H1 (cell line): ENCODE measurements at regions not wholly inside any gene's neighbourhood (a gene's known extent, or its start where the extent isn't known, plus 50 kb on each side); places are given as distances from the start of the nearest gene placed in this dataset.

Experiments used
- CTCF ChIA-PET: fragments of 300-600 bp; sonication (Branson Sonifier 250); formaldehyde crosslinking; loops from one replicate; lab custom pipeline; 2021; ENCODE audit not compliant: partially characterized antibody; lab: Charles Lee
- POLR2A ChIA-PET: fragments of 300-600 bp; sonication (Branson Sonifier 250); formaldehyde crosslinking; loops from one replicate; lab custom pipeline; 2021; ENCODE audit warnings: inconsistent platforms; ENCODE audit not compliant: partially characterized antibody; lab: Charles Lee
- DNase-seq, 2 experiments: peaks; one replicate each; pipeline versions ENCODE4 v3.0.0 to v3.0.0-alpha.2; 2010 to 2022; ENCODE audit warnings: low spot score in 2 of 2, low read depth in 1 of 2, mixed read lengths in 1 of 2
- FAIRE-seq: peaks from 2 replicates; lab custom pipeline; 2011; peaks lifted over from hg19 to GRCh38; lab: Jason Lieb, UNC
- H2AFZ ChIP-seq: 2 replicates; pipeline ENCODE4 v1.8.1; 2012; ENCODE audit warnings: low read length, inconsistent platforms
- H2AK5ac ChIP-seq: 2 replicates; pipeline ENCODE4 v1.6.1; 2013; ENCODE audit warnings: low read depth, low read length
- H2BK120ac ChIP-seq: replicated peaks from 2 replicates; pipeline ENCODE3; 2013; ENCODE audit warnings: low read depth, low read length, inconsistent platforms
- H2BK12ac ChIP-seq: 2 replicates; pipeline ENCODE4 v1.6.1; 2013; ENCODE audit warnings: low read depth, low read length
- H2BK15ac ChIP-seq: 2 replicates; pipeline ENCODE4 v1.6.1; 2013; ENCODE audit warnings: low read length
- H2BK20ac ChIP-seq: 2 replicates; pipeline ENCODE4 v1.6.1; 2013; ENCODE audit warnings: low read length
- H2BK5ac ChIP-seq: 2 replicates; pipeline ENCODE4 v1.6.1; 2013; ENCODE audit warnings: low read depth, low read length
- H3K14ac ChIP-seq: 2 replicates; pipeline ENCODE4 v1.6.1; 2013; ENCODE audit warnings: inconsistent platforms; ENCODE audit not compliant: insufficient read length
- H3K18ac ChIP-seq: 2 replicates; pipeline ENCODE4 v1.6.1; 2013; ENCODE audit warnings: low read length; ENCODE audit errors: extremely low read depth
- H3K23ac ChIP-seq: 2 replicates; pipeline ENCODE4 v1.6.1; 2013; ENCODE audit warnings: inconsistent platforms; ENCODE audit not compliant: insufficient read length
- H3K23me2 ChIP-seq: 2 replicates; pipeline ENCODE4 v1.6.1; 2013; ENCODE audit warnings: low read depth, low read length
- H3K27ac ChIP-seq: 2 replicates; pipeline ENCODE4 v1.6.1; 2011; ENCODE audit warnings: low read depth, low read length, inconsistent platforms
- H3K27me3 ChIP-seq, 4 experiments: replicated peaks in 1 of 4; 1 replicate in 1 of 4; 2 replicates in 3 of 4; pipeline versions ENCODE4 v1.6.1 to v1.8.1; 2011 to 2013; ENCODE audit warnings: low read length in 3 of 4, mild to moderate bottlenecking in 3 of 4, inconsistent platforms in 2 of 4, mixed read lengths in 2 of 4, moderate library complexity in 1 of 4; ENCODE audit not compliant: control insufficient read depth in 3 of 4, insufficient read depth in 3 of 4; ENCODE audit errors: extremely low read depth in 1 of 4
- H3K36me3 ChIP-seq, 4 experiments: 2 replicates each; pipeline versions ENCODE4 v1.6.1 to v1.8.1; 2011 to 2013; ENCODE audit warnings: mild to moderate bottlenecking in 4 of 4, low read length in 3 of 4, moderate library complexity in 2 of 4, control low read depth in 1 of 4, inconsistent platforms in 1 of 4; ENCODE audit not compliant: insufficient read depth in 4 of 4, control insufficient read depth in 2 of 4
- H3K4ac ChIP-seq: replicated peaks from 2 replicates; pipeline ENCODE3; 2013; ENCODE audit warnings: low read length, low read depth, mixed read lengths, inconsistent platforms; ENCODE audit not compliant: insufficient read length
- H3K4me1 ChIP-seq, 4 experiments: replicated peaks in 1 of 4; 1 replicate in 1 of 4; 2 replicates in 3 of 4; pipeline versions ENCODE4 v1.6.1 to v1.8.1; 2011 to 2013; ENCODE audit warnings: low read length in 3 of 4, inconsistent platforms in 2 of 4, mixed read lengths in 1 of 4; ENCODE audit not compliant: insufficient read depth in 4 of 4, control insufficient read depth in 3 of 4
- H3K4me2 ChIP-seq, 2 experiments: 2 replicates each; pipeline versions ENCODE4 v1.6.1 to v1.8.1; 2011 to 2013; ENCODE audit warnings: low read depth in 2 of 2, low read length in 2 of 2, control low read depth in 1 of 2, inconsistent platforms in 1 of 2, mild to moderate bottlenecking in 1 of 2; ENCODE audit not compliant: insufficient read depth in 1 of 2
- H3K4me3 ChIP-seq, 4 experiments: fragments of 200-600, 300-600 bp in 1 of 4; sonication (generic), shearing (Covaris generic), sonication (Bioruptor Twin) in 1 of 4; 2 replicates each; pipeline versions ENCODE4 v1.5.1 to v1.8.1; 2011 to 2016; ENCODE audit warnings: low read length in 4 of 4, low read depth in 3 of 4, control low read depth in 2 of 4, inconsistent platforms in 2 of 4, mild to moderate bottlenecking in 2 of 4, mixed read lengths in 1 of 4, moderate library complexity in 1 of 4; ENCODE audit not compliant: insufficient read depth in 2 of 4; ENCODE audit errors: extremely low read depth in 1 of 4
- H3K56ac ChIP-seq: replicated peaks from 2 replicates; pipeline ENCODE3; 2013; ENCODE audit warnings: low read depth, mild to moderate bottlenecking, mixed read lengths, low read length, inconsistent platforms; ENCODE audit not compliant: insufficient read length
- H3K79me1 ChIP-seq: 2 replicates; pipeline ENCODE4 v1.6.1; 2013; ENCODE audit warnings: low read depth, low read length, control low read depth
- H3K79me2 ChIP-seq, 2 experiments: 2 replicates each; pipeline versions ENCODE4 v1.6.1 to v1.8.1; 2012 to 2013; ENCODE audit warnings: low read length in 2 of 2, mild to moderate bottlenecking in 2 of 2, inconsistent platforms in 1 of 2; ENCODE audit not compliant: insufficient read depth in 2 of 2, control insufficient read depth in 1 of 2
- H3K9ac ChIP-seq, 4 experiments: replicated peaks in 1 of 4; 1 replicate in 1 of 4; 2 replicates in 3 of 4; pipeline versions ENCODE4 v1.6.1 to v1.8.1; 2011 to 2013; ENCODE audit warnings: low read depth in 3 of 4, low read length in 3 of 4, control low read depth in 2 of 4, mild to moderate bottlenecking in 2 of 4, moderate library complexity in 2 of 4, inconsistent platforms in 1 of 4; ENCODE audit errors: extremely low read depth in 1 of 4
- H3K9me3 ChIP-seq, 2 experiments: 2 replicates each; pipeline versions ENCODE4 v1.6.1 to v1.8.1; 2012 to 2013; ENCODE audit warnings: mild to moderate bottlenecking in 2 of 2, moderate library complexity in 2 of 2, control low read depth in 1 of 2, inconsistent platforms in 1 of 2, low read depth in 1 of 2, low read length in 1 of 2, mixed read lengths in 1 of 2; ENCODE audit not compliant: insufficient read depth in 2 of 2
- H4K20me1 ChIP-seq, 2 experiments: replicated peaks in 1 of 2; 2 replicates each; pipeline versions ENCODE3 to v1.8.1; 2011 to 2013; ENCODE audit warnings: inconsistent platforms in 2 of 2, low read length in 2 of 2, mild to moderate bottlenecking in 1 of 2; ENCODE audit not compliant: insufficient read depth in 2 of 2, control insufficient read depth in 1 of 2
- H4K5ac ChIP-seq: 2 replicates; pipeline ENCODE4 v1.6.1; 2013; ENCODE audit warnings: low read length, low read depth, mixed read lengths, inconsistent platforms; ENCODE audit not compliant: insufficient read length
- H4K8ac ChIP-seq: 2 replicates; pipeline ENCODE4 v1.8.0; 2013; ENCODE audit warnings: mild to moderate bottlenecking, moderate library complexity, low read length, inconsistent platforms; ENCODE audit not compliant: insufficient read depth; ENCODE audit errors: extremely low read depth
- H4K91ac ChIP-seq: replicated peaks from 2 replicates; pipeline ENCODE3; 2013; ENCODE audit warnings: low read length, mixed read lengths, inconsistent platforms; ENCODE audit not compliant: insufficient read length
- ASH2L ChIP-seq: fragments of 200-600, 300-600 bp; sonication (generic); IDR thresholded peaks from one replicate; pipeline ENCODE4 v1.7.1; 2017; ENCODE audit warnings: low read length
- CBX5 ChIP-seq: fragments of 300-800, 300-1000 bp; sonication (generic); IDR thresholded peaks from 2 replicates; pipeline ENCODE4 v1.7.1; 2016; ENCODE audit warnings: antibody characterized with exemption, low read length, low read depth
- CHD1 ChIP-seq: IDR thresholded peaks from 2 replicates; pipeline ENCODE4 v1.6.1; 2012; ENCODE audit warnings: low read depth, low read length, improper control_type of control experiment
- CHD2 ChIP-seq: IDR thresholded peaks from 2 replicates; pipeline ENCODE4 v1.6.1; 2012; ENCODE audit warnings: low read length, improper control_type of control experiment
- EGR1 ChIP-seq: IDR thresholded peaks from 2 replicates; pipeline ENCODE4 v1.6.1; 2011; ENCODE audit warnings: low read depth, low read length, borderline replicate concordance
- GTF2F1 ChIP-seq: IDR thresholded peaks from 2 replicates; pipeline ENCODE4 v1.6.1; 2012; ENCODE audit warnings: low read depth, low read length, improper control_type of control experiment, borderline replicate concordance
- POLR2AphosphoS5 ChIP-seq: IDR thresholded peaks from 2 replicates; pipeline ENCODE4 v1.6.1; 2011; ENCODE audit warnings: low read depth, low read length
- RBBP5 ChIP-seq: IDR thresholded peaks from 2 replicates; pipeline ENCODE4 v1.7.1; 2012; ENCODE audit warnings: low read depth, mild to moderate bottlenecking, inconsistent platforms, low read length, moderate library complexity, borderline replicate concordance
- SIRT6 ChIP-seq: IDR thresholded peaks from one replicate; pipeline ENCODE4 v1.7.1; 2012; ENCODE audit warnings: low read length, inconsistent platforms
- SUZ12 ChIP-seq: fragments of 200-600 bp; sonication (generic); IDR thresholded peaks from 2 replicates; pipeline ENCODE4 v1.6.1; 2012; ENCODE audit warnings: mild to moderate bottlenecking, inconsistent platforms, low read length, moderate library complexity, mixed read lengths
- WGBS, 2 experiments: shearing (Covaris generic) in 1 of 2; methylation state at CpG; one replicate each; pipeline versions ENCODE4 v1.1.6 to v1.1.7; 2013 to 2015; ENCODE audit warnings: low lambda C conversion rate in 2 of 2, mixed read lengths in 2 of 2, inconsistent platforms in 1 of 2, low coverage in 1 of 2, missing lambda C conversion rate in 1 of 2; ENCODE audit not compliant: insufficient replicate concordance in 2 of 2, insufficient coverage in 1 of 2, insufficient read length in 1 of 2; ENCODE audit errors: extremely low coverage in 1 of 2, missing lambda C conversion rate in 1 of 2; 5-methylcytosine and 5-hydroxymethylcytosine counted together
- TF ChIP-seq, protein P1 (sequence below), 3 experiments: IDR thresholded peaks; 1 replicate in 2 of 3; 2 replicates in 1 of 3; pipeline versions ENCODE4 v1.5.1 to v1.6.1; 2011; ENCODE audit warnings: low read length in 3 of 3, mild to moderate bottlenecking in 3 of 3, inconsistent platforms in 2 of 3, low read depth in 1 of 3, moderate library complexity in 1 of 3; ENCODE audit not compliant: insufficient read depth in 1 of 3; ENCODE audit errors: control extremely low read depth in 1 of 3
- TF ChIP-seq, protein P2 (sequence below): IDR thresholded peaks from 2 replicates; pipeline ENCODE4 v1.6.1; 2012; ENCODE audit warnings: inconsistent platforms

GRCh38 chr4:132981611-132982010 lies 167.5 kb upstream of the PCDH10 start:
- peak overlapping the region; percentile 73; the same call in 1 of the 2 replicates for H2BK20ac ChIP-seq
- H2BK120ac ChIP-seq, result peak overlapping the region; percentile 12
- H3K56ac ChIP-seq, result no peak overlapping the region
- no peak overlapping the region for H3K9ac ChIP-seq
- H4K8ac ChIP-seq, result no peak overlapping the region
- H3K79me2 ChIP-seq, result no peaks in the 10 kb centered on the region
- 0 out of 2 replicates have a peak overlapping the region, but pooled peaks have one; percentile 41 for H2BK12ac ChIP-seq
- H3K27ac ChIP-seq, result no peak overlapping the region; the same call in 1 of the 2 replicates
- POLR2A ChIA-PET, result no interaction called here
- H4K5ac ChIP-seq, result peak overlapping the region; percentile 1
- H3K9me3 ChIP-seq, result no peaks in the 10 kb centered on the region
- FAIRE-seq (no peak), DNase-seq (no peak)
- H4K91ac ChIP-seq, result peak overlapping the region; percentile 34
- H4K20me1 ChIP-seq, result no peaks in the 10 kb centered on the region
- no peaks in the 10 kb centered on the region for H3K23me2 ChIP-seq
- H3K23ac ChIP-seq, result no peak overlapping the region
- no peak overlapping the region for H3K4ac ChIP-seq
- H2BK5ac ChIP-seq, result peak overlapping the region; percentile 37; the same call in 1 of the 2 replicates
- no peak overlapping the region for H2BK15ac ChIP-seq
- H3K27me3 ChIP-seq, result no peaks in the 10 kb centered on the region
- H3K36me3 ChIP-seq, result no peaks in the 10 kb centered on the region
- no peaks in the 10 kb centered on the region for H3K79me1 ChIP-seq
- WGBS, 2 experiments, result 87% methylated on average over 1 of the region's 1 CpG; no CpG with 5 or more reads in 1 of the 2 experiments
- H3K4me3 ChIP-seq, result no peak overlapping the region
- no peak overlapping the region for H2AK5ac ChIP-seq
- no peak overlapping the region for H3K14ac ChIP-seq
- peaks cover 0 to 4% (median 2%) of the 10 kb centered on the region in 4 experiments; a peak in 2 of 7 replicates for H3K4me1 ChIP-seq
- H2AFZ ChIP-seq, result no peak overlapping the region
- H3K18ac ChIP-seq, result no peak overlapping the region
- no peak overlapping the region; a peak in 1 of 4 replicates for H3K4me2 ChIP-seq
- CTCF ChIA-PET, result interaction anchor here (1.2 kb wide), 1 partner anchor 13 kb away, joined by 3 read pairs; no protein-coding TSS in a partner anchor
- TF ChIP-seq, protein P1, sequence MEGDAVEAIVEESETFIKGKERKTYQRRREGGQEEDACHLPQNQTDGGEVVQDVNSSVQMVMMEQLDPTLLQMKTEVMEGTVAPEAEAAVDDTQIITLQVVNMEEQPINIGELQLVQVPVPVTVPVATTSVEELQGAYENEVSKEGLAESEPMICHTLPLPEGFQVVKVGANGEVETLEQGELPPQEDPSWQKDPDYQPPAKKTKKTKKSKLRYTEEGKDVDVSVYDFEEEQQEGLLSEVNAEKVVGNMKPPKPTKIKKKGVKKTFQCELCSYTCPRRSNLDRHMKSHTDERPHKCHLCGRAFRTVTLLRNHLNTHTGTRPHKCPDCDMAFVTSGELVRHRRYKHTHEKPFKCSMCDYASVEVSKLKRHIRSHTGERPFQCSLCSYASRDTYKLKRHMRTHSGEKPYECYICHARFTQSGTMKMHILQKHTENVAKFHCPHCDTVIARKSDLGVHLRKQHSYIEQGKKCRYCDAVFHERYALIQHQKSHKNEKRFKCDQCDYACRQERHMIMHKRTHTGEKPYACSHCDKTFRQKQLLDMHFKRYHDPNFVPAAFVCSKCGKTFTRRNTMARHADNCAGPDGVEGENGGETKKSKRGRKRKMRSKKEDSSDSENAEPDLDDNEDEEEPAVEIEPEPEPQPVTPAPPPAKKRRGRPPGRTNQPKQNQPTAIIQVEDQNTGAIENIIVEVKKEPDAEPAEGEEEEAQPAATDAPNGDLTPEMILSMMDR (IDR thresholded peaks at IDR 0.05; ENCODE audit: control extremely low read depth in 1 of 3, insufficient read depth in 1 of 3, low read depth in 1 of 3, low read length in 3 of 3), result no peak
- TF ChIP-seq SUZ12 (no peak), CBX5 (no peak), EGR1 (no peak), CHD1 (no peak), GTF2F1 (no peak), CHD2 (no peak), SIRT6 (no peak), ASH2L (no peak), RBBP5 (no peak), POLR2AphosphoS5 (no peak)
- TF ChIP-seq, protein P2, sequence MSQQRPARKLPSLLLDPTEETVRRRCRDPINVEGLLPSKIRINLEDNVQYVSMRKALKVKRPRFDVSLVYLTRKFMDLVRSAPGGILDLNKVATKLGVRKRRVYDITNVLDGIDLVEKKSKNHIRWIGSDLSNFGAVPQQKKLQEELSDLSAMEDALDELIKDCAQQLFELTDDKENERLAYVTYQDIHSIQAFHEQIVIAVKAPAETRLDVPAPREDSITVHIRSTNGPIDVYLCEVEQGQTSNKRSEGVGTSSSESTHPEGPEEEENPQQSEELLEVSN, result no peak
